KG1 (cell line): ENCODE measurements at regions not wholly inside any gene's neighbourhood (a gene's known extent, or its start where the extent isn't known, plus 50 kb on each side); places are given as distances from the start of the nearest gene placed in this dataset.
"Not testable (repeated sequence)": the region's sequence is repeated elsewhere in the genome, so short reads cannot be mapped to it uniquely, and the experiment has no call there.

Source experiments
- DNase-seq: peaks from one replicate; lab custom pipeline; 2025; lab: John Stamatoyannopoulos, UW

DNA sequence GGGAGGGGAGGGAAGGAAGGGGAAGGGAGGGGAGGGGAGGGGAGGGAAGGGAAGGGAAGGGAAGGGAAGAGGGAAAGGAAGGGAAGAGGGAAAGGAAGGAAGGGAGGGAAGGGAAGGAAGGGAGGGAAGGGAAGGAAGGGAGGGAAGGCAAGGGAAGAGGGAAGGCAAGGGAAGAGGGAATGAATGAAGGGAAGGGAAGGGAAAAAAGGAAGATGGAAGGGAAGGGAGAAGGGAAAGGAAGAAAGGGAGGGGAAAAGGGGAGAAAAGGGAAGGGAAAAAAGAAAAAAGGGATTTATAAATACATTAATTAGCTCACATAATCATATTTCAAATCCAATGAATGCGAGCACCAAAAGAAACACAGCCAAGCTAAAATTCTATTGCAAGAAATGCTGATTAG is 202.9 kb upstream of the LRRTM4 start:
- no peak for DNase-seq

DNA sequence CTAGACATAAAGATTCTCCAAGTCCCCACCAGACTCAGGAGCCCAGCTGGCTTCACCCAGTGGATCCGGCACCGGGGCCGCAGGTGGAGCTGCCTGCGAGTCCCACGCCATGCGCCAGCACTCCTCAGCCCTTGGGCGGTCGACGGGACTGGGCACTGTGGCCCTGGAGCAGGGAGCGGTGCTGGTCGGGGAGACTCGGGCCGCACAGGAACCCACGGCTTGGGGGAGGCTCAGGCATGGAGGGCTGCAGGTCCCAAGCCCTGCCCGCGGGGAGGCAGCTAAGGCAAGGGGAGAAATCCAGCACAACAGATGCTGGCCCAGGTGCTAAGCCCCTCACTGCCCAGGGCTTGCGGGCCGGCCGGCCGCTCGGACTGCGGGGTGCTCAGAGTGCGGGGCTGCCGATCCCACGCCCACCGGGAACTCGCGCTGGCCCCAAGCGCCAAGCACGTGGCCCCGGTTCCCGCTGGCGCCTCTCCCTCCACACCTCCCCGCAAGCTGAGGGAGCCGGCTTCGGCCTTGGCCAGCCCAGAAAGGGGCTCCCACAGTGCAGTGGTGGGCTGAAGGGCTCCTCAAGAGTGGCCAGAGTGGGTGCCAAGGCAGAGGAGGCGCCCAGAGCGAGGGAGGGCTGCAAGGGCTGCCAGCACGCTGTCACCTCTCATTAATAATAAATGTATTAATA is 212.6 kb upstream of the LRRTM4 start:
- DNase-seq: not testable (repeated sequence)

DNA sequence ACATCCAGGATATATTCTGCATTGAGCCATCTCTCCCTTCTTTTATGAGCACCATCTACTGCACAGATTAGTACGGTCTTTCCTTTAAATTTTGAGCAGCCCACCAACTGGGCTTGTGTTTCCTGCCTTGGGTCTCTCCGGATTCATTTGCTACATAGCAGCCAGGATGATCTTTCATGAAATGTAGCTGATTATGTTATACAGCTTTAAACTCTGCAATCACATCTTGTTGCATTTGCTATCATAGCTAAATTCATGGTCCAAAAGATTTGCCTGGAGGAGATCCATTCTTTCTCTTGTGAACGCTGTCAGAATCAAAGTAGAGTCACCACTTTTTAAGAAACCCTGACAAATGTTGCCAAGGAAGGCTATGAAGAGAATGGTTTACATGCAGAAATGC is 215.1 kb upstream of the LRRTM4 start:
- no peak for DNase-seq

DNA sequence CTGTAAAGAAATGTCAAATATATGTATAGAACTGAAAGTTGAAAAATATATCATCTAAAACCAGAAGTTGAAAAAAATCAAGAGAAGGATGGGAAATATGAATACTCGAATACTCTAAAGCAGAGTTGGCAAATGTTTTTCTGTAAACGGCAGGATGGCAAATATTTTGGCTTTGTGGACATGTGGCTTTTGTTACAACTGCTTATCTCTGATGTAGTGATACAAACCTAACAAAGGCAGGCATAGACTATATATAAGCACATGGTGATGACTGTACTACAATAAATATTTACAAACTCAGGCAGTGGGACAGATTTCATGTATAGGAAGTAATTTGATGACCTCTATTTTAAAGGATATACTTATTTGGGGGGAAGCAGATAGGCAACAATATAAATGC is 224.6 kb upstream of the LRRTM4 start:
- no peak for DNase-seq

DNA sequence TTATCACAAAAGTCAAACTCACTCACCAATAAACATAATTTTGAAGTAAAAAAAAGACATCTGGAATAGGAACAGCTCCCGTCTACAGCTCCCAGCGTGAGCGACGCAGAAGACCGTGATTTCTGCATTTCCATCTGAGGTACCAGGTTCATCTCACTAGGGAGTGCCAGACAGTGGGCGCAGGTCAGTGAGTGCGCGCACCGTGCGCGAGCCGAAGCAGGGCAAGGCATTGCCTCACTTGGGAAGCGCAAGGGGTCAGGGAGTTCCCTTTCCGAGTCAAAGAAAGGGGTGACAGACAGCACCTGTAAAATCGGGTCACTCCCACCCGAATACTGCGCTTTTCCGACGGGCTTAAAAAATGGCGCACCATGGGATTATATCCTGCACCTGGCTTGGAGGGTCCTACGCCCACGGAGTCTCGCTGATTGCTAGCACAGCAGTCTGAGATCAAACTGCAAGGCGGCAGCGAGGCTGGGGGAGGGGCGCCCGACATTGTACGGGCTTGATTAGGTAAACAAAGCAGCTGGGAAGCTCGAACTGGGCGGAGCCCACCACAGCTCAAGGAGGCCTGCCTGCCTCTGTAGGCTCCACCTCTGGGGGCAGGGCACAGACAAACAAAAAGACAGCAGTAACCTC is 231.7 kb upstream of the LRRTM4 start:
- not testable (repeated sequence) for DNase-seq

DNA sequence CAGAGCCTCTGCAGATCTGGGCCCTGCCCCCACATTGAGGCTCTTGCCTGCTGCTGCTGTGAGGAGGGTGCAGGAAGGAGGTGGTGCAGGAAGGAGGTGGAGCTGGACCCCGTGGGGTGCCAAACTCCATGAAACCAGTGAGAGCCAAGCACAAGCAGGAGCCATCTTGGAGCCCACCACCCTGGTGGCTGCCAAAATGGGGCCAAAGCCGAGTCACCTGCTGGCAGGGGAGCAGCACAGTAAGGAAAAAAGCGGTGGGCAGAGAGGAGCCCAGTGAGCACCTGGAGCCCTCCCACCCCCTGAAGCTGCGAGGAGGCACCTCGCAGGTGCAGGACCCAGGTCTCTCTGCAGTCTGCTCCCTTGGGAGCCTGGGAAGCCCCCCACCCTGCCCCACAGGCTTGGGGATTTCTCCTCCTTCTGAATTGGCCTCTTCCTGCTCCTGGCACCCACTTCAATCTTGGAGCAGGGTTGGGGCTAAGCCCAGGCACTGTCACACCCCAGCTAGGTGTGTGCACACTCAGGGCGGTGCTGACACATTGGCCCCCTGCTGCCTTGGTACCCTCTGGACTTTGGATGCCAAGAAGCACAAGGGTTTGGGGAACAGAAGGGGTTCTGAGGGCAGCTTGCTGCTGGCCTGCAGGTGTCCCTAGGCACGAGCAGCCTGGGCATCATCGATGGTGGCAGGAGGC is 245.4 kb upstream of the LRRTM4 start:
- no peak for DNase-seq

DNA sequence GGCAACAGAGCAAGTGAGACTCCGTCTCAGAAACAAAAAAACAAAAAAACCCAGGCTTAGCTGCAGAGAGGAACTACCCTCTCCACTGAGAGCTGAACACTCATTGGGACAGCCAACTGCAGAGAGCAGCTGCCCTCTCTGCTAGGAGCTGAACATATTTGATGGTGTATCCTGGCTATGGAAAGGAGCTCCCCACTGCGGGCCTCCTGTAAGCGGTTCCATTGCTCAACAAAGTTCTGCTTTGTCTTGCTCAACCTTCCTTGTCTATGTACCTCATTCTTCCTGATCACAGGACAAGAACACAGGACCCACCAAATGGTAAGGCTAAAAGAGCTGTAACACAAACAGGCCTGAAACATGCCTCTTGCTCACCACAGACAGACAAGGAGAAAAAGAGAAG is 246.3 kb upstream of the LRRTM4 start:
- DNase-seq: no peak

DNA sequence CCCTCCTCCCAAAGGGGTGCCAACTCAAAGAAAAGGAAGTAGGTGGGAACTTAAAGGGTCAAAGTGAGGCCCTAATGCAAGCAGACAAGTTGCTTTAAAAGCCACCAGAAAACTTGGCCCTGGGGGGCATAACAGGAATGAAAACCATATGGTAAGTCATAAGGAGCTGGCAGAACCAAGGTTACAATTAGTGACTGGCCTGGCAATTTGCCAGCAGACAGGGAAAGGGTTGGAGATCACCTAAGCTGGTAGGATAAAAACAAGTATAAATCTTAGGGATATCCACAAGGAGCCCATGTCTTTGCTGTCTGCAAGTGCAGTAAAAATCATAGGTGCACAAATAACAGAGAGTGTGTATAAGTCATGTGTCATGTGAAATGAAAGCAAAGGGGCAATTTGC is 256.7 kb upstream of the LRRTM4 start:
- DNase-seq: no peak

DNA sequence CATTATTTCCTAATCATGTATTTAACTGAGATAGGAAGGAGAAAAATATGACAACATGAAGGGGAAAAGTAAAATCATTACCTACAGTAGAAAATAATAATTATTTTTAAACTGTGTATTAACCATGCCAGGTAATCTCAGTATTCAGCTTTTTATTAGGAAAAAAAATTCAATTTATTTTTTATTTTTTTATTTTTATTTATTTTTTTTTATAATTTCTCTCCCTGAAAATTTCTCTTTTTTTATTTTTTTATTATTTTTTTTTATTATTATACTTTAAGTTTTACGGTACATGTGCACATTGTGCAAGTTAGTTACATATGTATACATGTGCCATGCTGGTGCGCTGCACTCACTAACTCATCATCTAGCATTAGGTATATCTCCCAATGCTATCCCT is 271.3 kb upstream of the LRRTM4 start:
- DNase-seq: not testable (repeated sequence)

DNA sequence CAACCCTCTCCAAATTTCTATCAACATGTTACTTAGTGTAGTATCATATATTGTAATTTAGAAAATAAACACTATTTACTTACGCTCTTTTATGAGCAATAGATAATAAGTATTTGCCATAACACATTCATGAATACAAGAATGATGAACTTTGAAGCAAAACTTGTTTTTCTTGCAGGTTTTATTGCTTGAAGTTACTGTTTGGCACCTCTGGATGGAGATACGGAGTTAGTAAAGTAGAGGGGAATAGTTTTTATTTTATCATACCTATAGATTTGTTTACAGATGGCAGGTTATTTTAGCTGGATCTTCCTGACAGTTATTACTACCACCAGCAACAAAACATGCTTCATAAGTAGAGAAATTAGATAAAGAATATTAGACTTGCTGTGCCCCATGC is 274.2 kb upstream of the LRRTM4 start:
- no peak for DNase-seq

DNA sequence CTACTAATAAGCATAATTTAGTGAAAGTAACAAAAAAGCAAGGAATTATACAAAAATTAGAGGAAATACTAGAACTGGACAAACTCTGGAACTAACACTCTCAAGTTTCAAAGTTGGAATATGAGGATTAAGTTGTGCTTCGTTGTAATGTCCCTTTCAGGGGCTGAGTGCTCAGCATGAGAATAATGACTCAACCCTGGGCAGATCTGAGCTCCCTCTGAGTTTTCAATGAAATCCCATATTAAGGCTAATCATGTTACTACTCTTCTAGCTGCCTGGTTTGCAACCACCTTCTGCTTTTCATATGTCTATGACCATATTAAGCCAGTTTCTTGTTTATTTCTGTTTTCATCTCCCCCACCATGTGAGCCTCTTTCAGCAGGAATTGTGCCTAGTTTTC is 274.9 kb upstream of the LRRTM4 start:
- DNase-seq: no peak

DNA sequence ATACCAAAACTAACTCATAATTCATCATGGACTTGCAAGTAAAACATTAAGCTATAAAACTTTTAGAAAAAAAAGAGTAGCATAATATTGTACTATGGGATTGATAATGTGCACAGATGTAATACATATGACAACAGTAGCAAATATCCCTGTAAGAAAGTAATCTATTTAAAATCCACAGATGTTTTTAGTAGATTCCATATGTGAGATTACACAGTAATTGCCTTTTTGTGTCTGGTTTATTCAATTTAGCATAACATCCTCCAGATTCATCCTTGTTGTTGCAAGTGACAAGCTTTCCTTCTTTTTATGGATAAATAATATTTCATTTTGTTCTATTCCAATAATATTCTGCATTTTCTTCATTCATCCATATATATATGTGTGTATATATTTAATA is 278.2 kb upstream of the LRRTM4 start:
- DNase-seq: no peak

DNA sequence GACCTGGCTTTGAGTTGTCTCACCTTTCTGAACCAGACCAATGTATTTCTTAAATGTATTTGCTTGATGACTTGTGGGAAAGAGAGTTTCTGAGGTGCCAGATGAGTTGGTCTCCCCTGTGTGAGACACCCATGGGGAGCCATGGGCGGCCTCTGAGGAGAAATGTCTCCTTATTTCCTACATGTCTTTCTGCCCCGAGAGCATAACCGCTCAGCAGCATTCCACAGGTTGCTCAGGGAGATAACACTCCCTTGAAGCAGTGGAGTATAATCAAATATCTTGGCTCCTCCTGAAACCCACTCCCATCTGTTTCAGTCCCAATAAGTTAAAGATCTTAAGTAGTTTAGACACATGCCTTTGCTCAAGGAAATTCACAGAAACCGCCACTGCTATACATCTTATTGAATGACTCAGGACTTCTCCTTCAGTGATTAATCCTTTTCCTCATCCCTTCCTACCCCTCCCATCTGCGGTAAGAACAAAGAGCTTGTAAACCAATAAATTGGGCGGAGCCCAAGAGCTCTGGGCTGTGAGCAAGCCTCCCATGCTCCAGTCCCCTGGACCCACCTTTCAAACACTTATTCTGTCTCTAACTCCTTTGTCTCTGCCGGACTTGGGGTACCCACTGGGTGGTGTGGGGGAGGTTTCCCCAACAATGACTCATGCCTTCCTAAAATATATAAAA is 285.5 kb upstream of the LRRTM4 start:
- no peak for DNase-seq

DNA sequence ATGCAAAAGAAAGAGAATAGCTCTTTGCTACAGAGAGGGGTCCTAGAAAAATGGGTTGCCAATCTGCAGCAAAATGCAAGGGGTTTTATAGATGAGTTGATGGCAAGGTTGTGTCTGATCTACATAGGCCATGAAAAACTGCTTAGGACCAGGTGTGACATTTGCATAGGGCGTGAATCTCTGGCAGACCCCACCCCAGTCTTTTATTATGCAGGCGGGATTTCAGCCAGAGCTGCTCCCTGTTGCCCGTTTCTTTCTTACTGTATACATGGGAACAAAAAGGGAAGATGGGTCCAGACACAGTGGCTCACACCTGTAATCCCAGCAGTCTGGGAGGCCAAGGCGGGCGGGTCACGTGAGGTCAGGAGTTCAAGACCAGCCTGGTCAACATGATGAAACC is 286.4 kb upstream of the LRRTM4 start:
- DNase-seq: no peak

DNA sequence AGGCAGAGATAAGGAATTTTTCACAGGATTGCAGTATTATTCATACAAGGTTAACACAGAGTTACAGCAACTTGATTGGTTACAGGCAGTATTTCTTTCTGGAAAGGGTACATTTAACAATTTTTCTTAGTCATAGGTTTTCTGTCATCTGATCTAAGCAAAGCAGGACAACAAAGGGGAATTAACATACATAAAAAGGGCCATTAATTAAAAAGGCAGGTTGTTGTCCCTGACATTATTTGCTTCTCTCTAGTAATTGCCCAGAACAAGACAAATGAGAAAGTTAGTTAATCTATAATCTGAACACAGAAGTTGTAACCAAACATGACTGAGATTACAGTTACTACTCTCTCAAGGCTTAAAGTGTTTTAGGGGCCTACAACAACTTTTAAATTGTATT is 291.4 kb upstream of the LRRTM4 start:
- DNase-seq: no peak

DNA sequence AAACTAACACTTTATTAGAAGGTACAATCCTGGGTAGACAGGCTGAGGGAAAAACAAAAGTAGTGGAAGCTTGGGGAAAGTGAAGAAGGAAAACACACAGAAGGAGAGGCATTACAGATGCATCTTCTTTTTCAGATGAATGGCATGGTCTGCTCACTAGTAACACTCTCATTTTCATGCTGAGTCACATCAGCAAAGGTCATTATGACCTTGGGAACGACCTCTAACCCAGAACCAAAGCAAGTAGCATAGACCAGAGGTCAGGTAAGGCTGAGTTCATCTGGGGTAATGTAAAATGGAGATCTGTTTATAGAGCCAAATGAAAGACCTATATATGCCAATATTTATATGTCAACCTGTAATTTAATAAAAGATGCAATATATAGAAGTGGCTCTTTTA is 294.4 kb upstream of the LRRTM4 start:
- DNase-seq: no peak

DNA sequence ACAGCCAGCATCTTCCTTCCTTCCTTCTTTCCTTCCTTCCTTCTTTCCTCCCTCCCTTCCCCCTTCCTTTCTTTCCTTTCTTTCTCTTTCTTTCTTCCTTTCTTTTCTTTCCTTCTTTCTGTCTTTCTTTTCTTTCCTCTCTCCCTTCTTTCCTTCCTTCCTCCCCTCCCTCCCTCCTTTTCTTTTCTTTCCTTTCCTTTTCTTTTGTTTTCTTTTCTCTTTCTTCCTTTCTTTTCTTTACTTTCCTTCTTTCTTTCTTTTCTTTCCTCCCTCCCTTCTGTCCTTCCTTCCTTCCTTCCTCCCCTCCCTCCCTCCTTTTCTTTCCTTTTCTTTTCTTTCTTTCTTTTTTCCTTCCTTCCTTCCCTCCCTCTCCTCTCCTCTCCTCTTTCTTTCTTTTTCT is 296.0 kb upstream of the LRRTM4 start:
- no peak for DNase-seq

DNA sequence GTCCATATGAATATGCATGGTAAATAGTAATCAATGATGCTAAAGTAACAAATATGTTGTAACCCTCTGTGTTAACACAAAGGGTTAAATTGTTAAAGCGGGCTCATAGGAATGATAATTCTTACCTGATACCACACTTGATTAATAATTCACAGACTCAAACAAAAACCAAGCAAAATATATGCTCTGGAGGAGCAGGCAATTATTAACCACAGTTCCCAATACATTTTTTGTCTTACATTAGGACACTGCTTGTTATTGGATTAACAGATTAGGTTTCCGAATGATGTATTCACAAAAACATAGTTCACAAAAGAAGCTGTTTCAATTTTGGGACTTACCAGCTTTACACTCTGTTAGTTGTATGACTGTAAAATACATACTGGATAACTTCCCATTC is 300.9 kb upstream of the LRRTM4 start:
- no peak for DNase-seq

DNA sequence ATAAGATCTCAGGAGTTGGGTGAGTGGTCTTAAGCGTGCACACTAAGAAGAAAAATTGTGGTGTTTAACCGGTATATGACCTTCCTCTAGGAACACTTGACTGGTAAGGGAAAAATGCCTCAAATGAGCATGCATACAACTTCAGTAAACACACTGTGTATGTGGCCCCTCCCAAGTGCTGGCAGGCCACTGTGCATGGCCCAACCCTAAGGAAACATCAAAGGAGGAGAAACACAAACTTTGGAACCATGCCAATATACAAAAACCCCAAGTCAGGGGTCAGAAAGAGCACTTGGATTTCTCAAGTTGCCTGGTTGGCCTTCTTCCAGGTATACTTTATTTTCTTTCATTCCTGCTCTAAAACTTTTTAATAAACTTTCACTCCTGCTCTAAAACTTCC is 308.9 kb upstream of the LRRTM4 start:
- no peak for DNase-seq

DNA sequence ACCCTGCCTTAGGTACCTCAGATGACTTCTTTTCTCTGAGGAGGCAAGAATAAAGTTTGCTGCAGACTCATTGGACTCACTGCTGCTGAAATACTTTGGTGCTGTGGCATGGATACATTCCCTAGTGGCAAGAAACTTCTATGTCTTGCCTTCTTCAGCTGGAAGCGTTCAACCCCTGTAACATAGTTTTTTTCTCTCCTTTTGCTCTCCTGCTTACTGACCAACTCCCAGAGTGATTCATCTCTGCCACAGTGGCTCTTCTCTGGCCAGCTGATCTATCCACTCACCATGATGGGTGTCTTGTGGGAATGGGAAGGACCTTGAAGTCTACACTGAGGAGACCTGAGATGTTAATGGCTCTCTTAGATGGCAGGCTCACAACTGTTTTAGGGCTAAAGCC is 309.3 kb upstream of the LRRTM4 start:
- no peak for DNase-seq

DNA sequence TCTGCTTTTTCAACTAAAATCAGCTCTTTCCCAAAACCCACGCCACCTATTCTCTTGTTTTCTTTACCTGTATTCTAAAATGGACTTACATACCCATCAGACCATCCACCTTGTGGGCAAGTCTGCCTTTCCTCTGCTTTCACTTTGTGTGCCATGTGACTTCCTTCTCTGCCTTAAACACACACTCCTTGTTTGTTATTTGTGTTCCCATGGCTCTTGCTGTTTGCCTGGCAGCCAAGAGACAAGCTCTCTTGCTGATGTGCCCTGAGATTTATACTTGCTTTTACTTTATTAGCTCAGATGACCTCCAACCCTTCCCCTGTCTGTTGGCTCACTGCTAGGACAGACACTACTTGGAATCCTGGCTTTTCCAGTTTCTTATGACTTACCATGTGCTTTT is 309.7 kb upstream of the LRRTM4 start:
- no peak for DNase-seq

DNA sequence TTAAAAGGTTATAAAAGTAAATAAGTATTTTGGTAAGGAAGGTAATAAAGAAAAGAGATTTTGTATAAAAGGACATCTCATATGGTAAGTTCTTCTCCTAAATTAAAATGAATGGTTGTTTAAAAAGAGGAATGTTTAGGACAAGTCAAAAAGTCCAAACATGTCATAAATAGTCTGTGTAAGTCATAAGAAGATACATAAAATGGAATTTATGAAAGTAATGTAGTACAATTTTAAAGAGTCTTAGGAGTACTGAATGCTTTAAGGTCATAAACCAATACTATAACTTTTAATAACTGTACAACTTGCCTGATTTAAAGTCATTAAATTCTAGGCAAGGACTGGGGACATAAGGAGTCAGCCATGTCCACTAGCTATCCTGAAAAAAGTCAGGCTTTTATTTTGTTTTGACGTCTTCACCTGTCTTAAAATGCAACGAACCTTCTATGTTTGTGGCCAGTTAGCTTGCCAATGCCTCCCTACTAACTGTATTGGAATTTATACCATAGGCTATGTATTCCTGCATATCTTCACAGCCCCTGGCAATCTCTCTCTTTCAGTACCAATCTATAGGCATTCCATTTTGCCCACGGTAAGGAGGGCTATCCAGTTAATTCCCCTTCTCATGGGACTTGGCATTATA is 312.3 kb upstream of the LRRTM4 start:
- DNase-seq: no peak

DNA sequence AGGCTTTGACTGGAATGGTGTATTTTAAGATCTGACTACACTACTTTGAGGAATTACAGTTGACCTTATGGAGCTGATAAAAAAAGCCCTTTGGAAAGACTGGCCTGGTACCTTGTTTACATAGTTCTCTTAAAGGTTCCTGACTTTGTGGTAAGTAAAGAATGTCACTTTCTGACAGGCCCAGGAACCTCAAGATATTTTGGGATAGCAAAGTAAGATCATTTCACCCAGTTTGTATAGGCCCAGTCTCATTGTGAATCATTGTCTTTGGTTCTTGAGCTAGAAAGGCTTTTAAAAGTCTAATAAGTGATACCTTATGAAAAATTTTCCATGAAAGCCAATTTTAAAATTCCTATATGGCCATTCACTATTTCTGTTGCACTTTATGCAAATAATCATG is 316.3 kb upstream of the LRRTM4 start:
- no peak for DNase-seq
